ENCODE measurements at regions not wholly inside any gene's neighbourhood (a gene's known extent, or its start where the extent isn't known, plus 50 kb on each side); places are given as distances from the start of the nearest gene placed in this dataset.

DNA sequence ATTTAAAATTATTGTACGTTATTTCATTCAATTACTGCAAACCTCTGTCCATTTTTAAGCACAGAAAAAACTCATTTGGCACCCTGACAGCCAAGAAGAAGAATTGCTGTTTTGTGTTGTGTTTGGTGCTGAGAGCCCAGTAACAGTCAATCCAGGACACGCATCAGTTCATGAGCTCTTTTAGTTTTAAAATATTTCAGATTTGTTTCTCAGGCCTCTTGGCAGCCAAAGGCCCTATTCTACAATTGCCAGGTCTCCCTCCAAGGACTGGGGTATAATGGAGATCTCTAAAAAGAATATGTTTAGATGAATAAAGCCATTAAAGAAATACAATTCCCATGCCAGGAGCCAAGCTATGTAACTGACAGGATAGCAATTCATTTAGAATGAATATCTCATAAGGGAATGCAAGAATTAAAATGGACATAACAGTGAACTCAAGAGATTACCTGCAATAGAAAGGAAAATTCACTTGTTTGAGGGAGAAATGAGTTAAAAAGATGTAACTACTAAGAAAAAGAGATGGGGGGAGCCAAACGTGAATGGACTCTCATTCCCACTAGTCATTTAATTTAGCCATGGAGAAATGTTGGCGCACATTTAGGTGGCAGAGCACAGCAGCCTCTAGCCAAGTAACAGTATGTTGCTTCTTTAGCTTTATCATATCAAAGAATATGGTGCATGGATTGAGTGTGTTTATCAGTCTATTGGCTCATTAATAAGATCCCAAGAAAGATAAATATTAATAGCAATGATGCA, 140.6 kb upstream of the PELI2 start:
- Mint-ChIP-seq H3K36me3 (ENCODE audit: insufficient read depth) (no peaks in the 10 kb centered on the region), H3K27me3 (no peaks in the 10 kb centered on the region), H3K9me3 (ENCODE audit: low read depth) (peaks cover 5% of the 10 kb centered on the region), H3K4me1 (ENCODE audit: low read depth) (peaks cover 10% of the 10 kb centered on the region), H3K27ac (no peak overlapping the region), H3K4me3 (ENCODE audit: low read depth) (no peak overlapping the region)
- TF ChIP-seq, protein P1, sequence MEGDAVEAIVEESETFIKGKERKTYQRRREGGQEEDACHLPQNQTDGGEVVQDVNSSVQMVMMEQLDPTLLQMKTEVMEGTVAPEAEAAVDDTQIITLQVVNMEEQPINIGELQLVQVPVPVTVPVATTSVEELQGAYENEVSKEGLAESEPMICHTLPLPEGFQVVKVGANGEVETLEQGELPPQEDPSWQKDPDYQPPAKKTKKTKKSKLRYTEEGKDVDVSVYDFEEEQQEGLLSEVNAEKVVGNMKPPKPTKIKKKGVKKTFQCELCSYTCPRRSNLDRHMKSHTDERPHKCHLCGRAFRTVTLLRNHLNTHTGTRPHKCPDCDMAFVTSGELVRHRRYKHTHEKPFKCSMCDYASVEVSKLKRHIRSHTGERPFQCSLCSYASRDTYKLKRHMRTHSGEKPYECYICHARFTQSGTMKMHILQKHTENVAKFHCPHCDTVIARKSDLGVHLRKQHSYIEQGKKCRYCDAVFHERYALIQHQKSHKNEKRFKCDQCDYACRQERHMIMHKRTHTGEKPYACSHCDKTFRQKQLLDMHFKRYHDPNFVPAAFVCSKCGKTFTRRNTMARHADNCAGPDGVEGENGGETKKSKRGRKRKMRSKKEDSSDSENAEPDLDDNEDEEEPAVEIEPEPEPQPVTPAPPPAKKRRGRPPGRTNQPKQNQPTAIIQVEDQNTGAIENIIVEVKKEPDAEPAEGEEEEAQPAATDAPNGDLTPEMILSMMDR (IDR thresholded peaks at IDR 0.05; ENCODE audit: unreplicated experiment), result no peak
- DNase-seq (ENCODE audit: low spot score, unreplicated experiment), result no peak

DNA sequence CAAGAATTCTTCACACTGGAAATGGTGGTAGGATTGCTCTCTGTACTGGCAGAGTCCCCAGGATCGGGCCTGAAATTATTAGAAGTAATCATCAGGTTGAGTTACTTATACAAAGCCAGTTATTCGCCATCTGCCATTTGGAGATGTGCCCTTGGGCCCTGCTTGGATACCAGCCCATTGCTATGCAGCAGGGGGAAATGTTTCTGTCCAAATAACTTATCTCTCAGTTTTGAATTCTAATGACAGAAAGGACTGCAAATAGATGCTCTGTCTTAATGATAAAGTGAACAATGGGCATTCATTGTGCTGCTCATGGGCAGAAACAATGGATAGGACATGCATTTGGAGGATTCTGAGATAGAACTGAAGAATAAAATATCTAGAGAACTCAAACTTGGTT, 139.1 kb upstream of the PELI2 start:
- H3K27me3 Mint-ChIP-seq, result peaks cover 3% of the 10 kb centered on the region
- TF ChIP-seq, protein P1 (IDR thresholded peaks at IDR 0.05; ENCODE audit: unreplicated experiment), result no peak
- peaks cover 5% of the 10 kb centered on the region for H3K9me3 Mint-ChIP-seq (ENCODE audit: low read depth)
- peaks cover 8% of the 10 kb centered on the region for H3K4me1 Mint-ChIP-seq (ENCODE audit: low read depth)
- H3K36me3 Mint-ChIP-seq (ENCODE audit: insufficient read depth), result no peaks in the 10 kb centered on the region
- no peak for DNase-seq (ENCODE audit: low spot score, unreplicated experiment)
- no peak overlapping the region for H3K27ac Mint-ChIP-seq
- H3K4me3 Mint-ChIP-seq (ENCODE audit: low read depth), result no peak overlapping the region

DNA sequence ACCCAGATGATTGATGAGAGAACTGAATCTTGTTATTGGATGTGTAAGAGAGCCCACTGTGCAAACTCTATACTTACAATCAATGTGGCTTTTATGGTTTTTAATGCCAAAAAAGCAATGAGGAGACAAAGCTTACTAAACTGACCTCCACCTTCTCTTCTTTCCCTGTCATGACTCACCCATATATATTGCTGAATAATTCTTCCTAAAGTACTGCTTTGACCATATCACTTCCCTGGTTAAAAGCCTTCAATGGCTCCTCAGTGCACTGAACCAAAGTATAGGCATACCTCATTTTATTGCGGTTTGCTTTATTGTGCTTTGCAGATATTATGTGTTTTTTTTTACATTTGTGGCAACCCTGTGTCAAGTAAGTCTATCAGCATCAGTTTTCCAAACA, 138.4 kb upstream of the PELI2 start:
- Mint-ChIP-seq H3K27ac (no peak overlapping the region), H3K27me3 (peaks cover 3% of the 10 kb centered on the region), H3K4me3 (ENCODE audit: low read depth) (no peak overlapping the region), H3K36me3 (ENCODE audit: insufficient read depth) (no peaks in the 10 kb centered on the region), H3K9me3 (ENCODE audit: low read depth) (peaks cover 5% of the 10 kb centered on the region), H3K4me1 (ENCODE audit: low read depth) (peaks cover 8% of the 10 kb centered on the region)
- DNase-seq (ENCODE audit: low spot score, unreplicated experiment), result no peak
- TF ChIP-seq, protein P1 (IDR thresholded peaks at IDR 0.05; ENCODE audit: unreplicated experiment), result no peak

DNA sequence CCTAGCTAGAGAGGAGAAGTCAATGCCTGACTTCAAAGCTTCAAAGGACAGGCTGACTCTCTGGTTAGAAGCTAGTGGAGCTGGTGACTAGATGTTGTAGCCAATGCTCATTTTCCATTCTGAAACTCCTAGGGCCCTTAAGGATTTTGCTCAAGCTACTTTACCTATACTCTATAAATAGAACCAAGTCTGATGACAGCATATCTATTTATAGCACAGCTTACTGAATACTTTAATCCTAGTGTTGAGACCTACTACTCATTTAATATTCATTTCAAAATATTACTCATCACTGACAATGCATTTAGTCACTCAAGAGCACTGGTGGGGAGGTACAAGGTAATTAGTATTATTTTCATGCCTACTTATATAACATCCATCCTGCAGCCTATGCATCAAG, 137.2 kb upstream of the PELI2 start:
- Mint-ChIP-seq H3K36me3 (ENCODE audit: insufficient read depth) (no peaks in the 10 kb centered on the region), H3K27me3 (peaks cover 3% of the 10 kb centered on the region), H3K4me1 (ENCODE audit: low read depth) (peaks cover 8% of the 10 kb centered on the region), H3K27ac (no peak overlapping the region), H3K4me3 (ENCODE audit: low read depth) (no peak overlapping the region), H3K9me3 (ENCODE audit: low read depth) (peaks cover 5% of the 10 kb centered on the region)
- no peak for DNase-seq (ENCODE audit: low spot score, unreplicated experiment)
- TF ChIP-seq, protein P1 (IDR thresholded peaks at IDR 0.05; ENCODE audit: unreplicated experiment), result no peak

DNA sequence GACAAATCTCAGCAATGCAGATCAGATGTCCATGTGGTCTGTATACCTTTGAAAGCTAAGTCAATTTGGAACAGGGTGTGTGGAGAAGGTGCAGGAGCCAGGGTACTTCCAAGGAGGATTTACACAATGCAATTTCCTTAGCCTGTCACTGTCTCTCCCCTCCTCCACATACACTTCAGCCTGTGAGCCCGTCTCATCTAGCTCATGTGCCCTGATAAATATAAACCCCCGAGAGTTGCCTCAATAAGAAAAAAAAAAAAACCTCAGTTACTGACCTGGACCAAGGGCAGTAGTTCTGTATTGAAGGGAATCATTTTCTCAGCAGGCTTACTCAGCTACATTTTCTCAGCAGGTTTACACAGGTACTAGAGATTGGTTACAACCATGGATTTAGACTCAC, 132.1 kb upstream of the PELI2 start:
- Mint-ChIP-seq H3K27me3 (peaks cover 3% of the 10 kb centered on the region), H3K27ac (no peak overlapping the region), H3K36me3 (ENCODE audit: insufficient read depth) (no peaks in the 10 kb centered on the region), H3K4me1 (ENCODE audit: low read depth) (peaks cover 2% of the 10 kb centered on the region), H3K9me3 (ENCODE audit: low read depth) (no peaks in the 10 kb centered on the region), H3K4me3 (ENCODE audit: low read depth) (no peak overlapping the region)
- no peak for DNase-seq (ENCODE audit: low spot score, unreplicated experiment)
- TF ChIP-seq, protein P1 (IDR thresholded peaks at IDR 0.05; ENCODE audit: unreplicated experiment), result no peak

All from progenitor cell of endocrine pancreas (in vitro differentiated cells).